HepG2 (cell line): ENCODE measurements at regions not wholly inside any gene's neighbourhood (a gene's known extent, or its start where the extent isn't known, plus 50 kb on each side); places are given as distances from the start of the nearest gene placed in this dataset.

ENCODE experiments used
- ARID4A ChIP-seq: sonication (generic); formaldehyde crosslinking; IDR thresholded peaks from 2 replicates; pipeline ENCODE4 v1.5.0; 2020; ENCODE audit warnings: mild to moderate bottlenecking, missing genetic modification reagents, borderline replicate concordance
- ELF3 ChIP-seq: IDR thresholded peaks from 2 replicates; pipeline ENCODE4 v1.6.1; 2016; ENCODE audit warnings: missing genetic modification reagents, missing compliant biosample characterization
- EP300 ChIP-seq, 3 experiments: sonication (generic) in 1 of 3; formaldehyde crosslinking in 1 of 3; IDR thresholded peaks; 2 replicates each; pipeline versions ENCODE4 v1.5.1 to v1.6.1; 2011 to 2020; ENCODE audit warnings: low read depth in 2 of 3, low read length in 2 of 3, borderline replicate concordance in 1 of 3, improper control_type of control experiment in 1 of 3, mild to moderate bottlenecking in 1 of 3, missing genetic modification reagents in 1 of 3, moderate library complexity in 1 of 3
- HNRNPK ChIP-seq: fragments of 200-400 bp; formaldehyde crosslinking; IDR thresholded peaks from 2 replicates; pipeline ENCODE4 v1.6.1; 2018; ENCODE audit warnings: low read length, low read depth, moderate library complexity, mild to moderate bottlenecking; ENCODE audit not compliant: poor library complexity, severe bottlenecking
- KLF13 ChIP-seq: sonication (generic); formaldehyde crosslinking; IDR thresholded peaks from 2 replicates; pipeline ENCODE4 v1.4.0; 2020; ENCODE audit warnings: mild to moderate bottlenecking, missing genetic modification reagents
- MIXL1 ChIP-seq: IDR thresholded peaks from 2 replicates; pipeline ENCODE4 v1.6.1; 2016
- NFYC ChIP-seq: IDR thresholded peaks from 2 replicates; pipeline ENCODE4 v1.6.1; 2016; ENCODE audit warnings: missing genetic modification reagents, missing compliant biosample characterization
- REL ChIP-seq: sonication (generic); formaldehyde crosslinking; conservative IDR thresholded peaks from 2 replicates; pipeline ENCODE4 v1.8.0; 2022; ENCODE audit warnings: mild to moderate bottlenecking, missing genetic modification reagents, moderate library complexity
- RORA ChIP-seq: sonication (generic); formaldehyde crosslinking; IDR thresholded peaks from 2 replicates; pipeline ENCODE4 v1.5.0; 2020; ENCODE audit warnings: mild to moderate bottlenecking, missing genetic modification reagents, moderate library complexity
- SMARCC2 ChIP-seq: fragments of 450-650 bp; IDR thresholded peaks from 2 replicates; pipeline ENCODE4 v1.6.1; 2017; ENCODE audit warnings: antibody characterized with exemption, mild to moderate bottlenecking
- SOX13 ChIP-seq, 3 experiments: fragments of 450-650 bp in 1 of 3; sonication (generic) in 1 of 3; formaldehyde crosslinking in 1 of 3; IDR thresholded peaks in 2 of 3; conservative IDR thresholded peaks in 1 of 3; 2 replicates each; pipeline versions ENCODE4 v1.5.0 to v1.6.1; 2016 to 2020; ENCODE audit warnings: antibody characterized with exemption in 1 of 3, mild to moderate bottlenecking in 1 of 3, missing compliant biosample characterization in 1 of 3, missing genetic modification reagents in 1 of 3, moderate library complexity in 1 of 3
- TSC22D2 ChIP-seq: sonication (generic); formaldehyde crosslinking; IDR thresholded peaks from 2 replicates; pipeline ENCODE4 v1.5.1; 2020; ENCODE audit warnings: missing genetic modification reagents, mild to moderate bottlenecking, borderline replicate concordance
- ZNF20 ChIP-seq: sonication (generic); formaldehyde crosslinking; IDR thresholded peaks from 2 replicates; pipeline ENCODE4 v1.4.0; 2020; ENCODE audit warnings: mild to moderate bottlenecking, moderate library complexity, missing genetic modification reagents
- ZNF260 ChIP-seq: sonication (generic); formaldehyde crosslinking; IDR thresholded peaks from 2 replicates; pipeline ENCODE4 v1.4.0; 2020; ENCODE audit warnings: missing genetic modification reagents, low read depth, mild to moderate bottlenecking, borderline replicate concordance
- ZNF496 ChIP-seq: sonication (generic); formaldehyde crosslinking; IDR thresholded peaks from 2 replicates; pipeline ENCODE4 v1.8.1; 2023; ENCODE audit warnings: mild to moderate bottlenecking, moderate library complexity, missing genetic modification reagents; ENCODE audit not compliant: insufficient replicate concordance
- ZNF558 ChIP-seq: sonication (generic); formaldehyde crosslinking; IDR thresholded peaks from 2 replicates; pipeline ENCODE4 v1.9.0; 2022; ENCODE audit warnings: mild to moderate bottlenecking, missing genetic modification reagents, borderline replicate concordance
- ZNF564 ChIP-seq: sonication (generic); formaldehyde crosslinking; IDR thresholded peaks from 2 replicates; pipeline ENCODE4 v1.8.1; 2023; ENCODE audit warnings: mild to moderate bottlenecking, missing genetic modification reagents
- ZNF709 ChIP-seq: sonication (generic); formaldehyde crosslinking; IDR thresholded peaks from 2 replicates; pipeline ENCODE4 v1.5.0; 2020; ENCODE audit warnings: mild to moderate bottlenecking, missing genetic modification reagents
- ZNF816 ChIP-seq: sonication (generic); formaldehyde crosslinking; IDR thresholded peaks from 2 replicates; pipeline ENCODE4 v1.8.0; 2022; ENCODE audit warnings: missing genetic modification reagents, mild to moderate bottlenecking, borderline replicate concordance
- TF ChIP-seq, protein P1 (sequence below): sonication (generic); formaldehyde crosslinking; IDR thresholded peaks from 2 replicates; pipeline ENCODE4 v1.8.0; 2022; ENCODE audit warnings: mild to moderate bottlenecking, missing genetic modification reagents, moderate library complexity
- TF ChIP-seq, protein P2 (sequence below): sonication (generic); formaldehyde crosslinking; IDR thresholded peaks from 2 replicates; pipeline ENCODE4 v1.9.0; 2021; ENCODE audit warnings: missing genetic modification reagents, borderline replicate concordance

DNA sequence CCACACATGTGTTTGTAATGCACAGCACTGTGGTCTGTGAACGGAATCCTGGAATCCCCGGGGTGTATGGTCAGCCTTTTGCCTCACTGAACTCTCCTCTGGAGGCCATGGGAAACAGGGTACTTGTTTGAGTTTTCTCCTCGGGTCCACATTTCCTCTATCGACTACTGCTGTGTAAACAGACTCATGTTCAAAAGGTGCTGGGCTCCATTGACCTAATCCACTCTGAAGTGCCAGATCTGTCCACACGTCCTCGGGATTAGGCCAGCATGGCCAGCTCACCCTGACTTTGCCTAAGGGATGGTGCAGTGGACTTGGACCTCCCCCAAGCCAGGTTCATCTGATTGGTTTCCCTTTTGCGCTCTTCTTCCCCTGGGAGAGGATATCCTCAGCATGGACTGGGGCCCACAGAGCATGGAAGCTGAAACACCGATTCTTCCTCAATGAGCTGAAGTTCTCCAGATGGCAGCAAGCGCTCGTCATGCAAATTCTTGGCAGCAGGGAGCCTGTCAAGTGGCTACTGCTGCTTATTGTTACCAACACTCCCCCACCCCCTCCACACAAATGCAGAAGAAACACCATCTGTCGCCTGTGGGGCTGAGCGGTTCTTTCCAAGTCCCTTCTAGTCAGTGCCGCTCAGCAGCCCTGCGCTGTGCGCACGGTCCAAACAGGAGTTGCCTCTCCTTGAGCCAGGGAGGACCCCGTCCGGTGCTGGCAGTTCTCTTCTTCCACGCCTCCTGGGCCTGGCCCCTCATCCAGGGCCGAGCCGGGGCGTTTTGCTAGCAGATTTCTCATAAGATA, 292.6 kb upstream of the MARCKS start (continued):
- peak; percentile 76 for TF ChIP-seq ELF3 (CRISPR knock-in tag)
- TF ChIP-seq HNRNPK: no peak
- TF ChIP-seq, protein P1, sequence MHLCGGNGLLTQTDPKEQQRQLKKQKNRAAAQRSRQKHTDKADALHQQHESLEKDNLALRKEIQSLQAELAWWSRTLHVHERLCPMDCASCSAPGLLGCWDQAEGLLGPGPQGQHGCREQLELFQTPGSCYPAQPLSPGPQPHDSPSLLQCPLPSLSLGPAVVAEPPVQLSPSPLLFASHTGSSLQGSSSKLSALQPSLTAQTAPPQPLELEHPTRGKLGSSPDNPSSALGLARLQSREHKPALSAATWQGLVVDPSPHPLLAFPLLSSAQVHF (CRISPR knock-in tag): no peak
- no peak for TF ChIP-seq TSC22D2 (CRISPR knock-in tag)
- TF ChIP-seq ZNF816 (CRISPR knock-in tag): peak; percentile 29; the same call in 1 of the 2 replicates
- TF ChIP-seq, protein P2, sequence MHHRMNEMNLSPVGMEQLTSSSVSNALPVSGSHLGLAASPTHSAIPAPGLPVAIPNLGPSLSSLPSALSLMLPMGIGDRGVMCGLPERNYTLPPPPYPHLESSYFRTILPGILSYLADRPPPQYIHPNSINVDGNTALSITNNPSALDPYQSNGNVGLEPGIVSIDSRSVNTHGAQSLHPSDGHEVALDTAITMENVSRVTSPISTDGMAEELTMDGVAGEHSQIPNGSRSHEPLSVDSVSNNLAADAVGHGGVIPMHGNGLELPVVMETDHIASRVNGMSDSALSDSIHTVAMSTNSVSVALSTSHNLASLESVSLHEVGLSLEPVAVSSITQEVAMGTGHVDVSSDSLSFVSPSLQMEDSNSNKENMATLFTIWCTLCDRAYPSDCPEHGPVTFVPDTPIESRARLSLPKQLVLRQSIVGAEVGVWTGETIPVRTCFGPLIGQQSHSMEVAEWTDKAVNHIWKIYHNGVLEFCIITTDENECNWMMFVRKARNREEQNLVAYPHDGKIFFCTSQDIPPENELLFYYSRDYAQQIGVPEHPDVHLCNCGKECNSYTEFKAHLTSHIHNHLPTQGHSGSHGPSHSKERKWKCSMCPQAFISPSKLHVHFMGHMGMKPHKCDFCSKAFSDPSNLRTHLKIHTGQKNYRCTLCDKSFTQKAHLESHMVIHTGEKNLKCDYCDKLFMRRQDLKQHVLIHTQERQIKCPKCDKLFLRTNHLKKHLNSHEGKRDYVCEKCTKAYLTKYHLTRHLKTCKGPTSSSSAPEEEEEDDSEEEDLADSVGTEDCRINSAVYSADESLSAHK (CRISPR knock-in tag): no peak
- TF ChIP-seq ZNF564 (CRISPR knock-in tag): 0 out of 2 replicates have a peak, but pooled peaks have one; percentile 17
- TF ChIP-seq REL (CRISPR knock-in tag): no peak
- TF ChIP-seq ZNF709 (CRISPR knock-in tag): no peak
- peak; percentile 33; the same call in 1 of the 2 replicates for TF ChIP-seq ARID4A (CRISPR knock-in tag)
- no peak for TF ChIP-seq ZNF260 (CRISPR knock-in tag)
- no peak for TF ChIP-seq ZNF496 (CRISPR knock-in tag)
- no peak for TF ChIP-seq ZNF558 (CRISPR knock-in tag)
- TF ChIP-seq RORA (CRISPR knock-in tag): no peak
- peak; percentile 81 for TF ChIP-seq MIXL1 (CRISPR knock-in tag)
- no peak for TF ChIP-seq KLF13 (CRISPR knock-in tag)
- TF ChIP-seq SMARCC2: no peak
- TF ChIP-seq SOX13 (IDR thresholded peaks at IDR 0.05): no peak
- peak in 1 of 2 experiments; percentile 57; a peak in 1 of 4 replicates for TF ChIP-seq SOX13 (CRISPR knock-in tag; conservative IDR thresholded peaks at IDR 0.05 in 1 of 2, IDR thresholded peaks at IDR 0.05 in 1 of 2)
- TF ChIP-seq ZNF20: no peak
- TF ChIP-seq NFYC (CRISPR knock-in tag): no peak
- peak in 1 of 2 experiments; percentile 85; a peak in 2 of 4 replicates for TF ChIP-seq EP300 (IDR thresholded peaks at IDR 0.05; ENCODE audit: low read depth in 2 of 2, low read length in 2 of 2)
- no peak for TF ChIP-seq EP300 (CRISPR knock-in tag; IDR thresholded peaks at IDR 0.05; ENCODE audit: borderline replicate concordance)
